Loucy (cell line): ENCODE measurements at regions not wholly inside any gene's neighbourhood (a gene's known extent, or its start where the extent isn't known, plus 50 kb on each side); places are given as distances from the start of the nearest gene placed in this dataset.

Source experiments
- EZH2phosphoT487 ChIP-seq: fragments of 200-600 bp; IDR thresholded peaks from 2 replicates; pipeline ENCODE4 v1.6.1; 2018; ENCODE audit warnings: antibody characterized with exemption, mild to moderate bottlenecking, moderate library complexity, borderline replicate concordance
- TF ChIP-seq, protein P1 (sequence below): fragments of 200-600 bp; sonication (generic); conservative IDR thresholded peaks from 2 replicates; pipeline ENCODE4 v1.5.1; 2014; ENCODE audit warnings: mild to moderate bottlenecking, antibody characterized with exemption, low read length

DNA sequence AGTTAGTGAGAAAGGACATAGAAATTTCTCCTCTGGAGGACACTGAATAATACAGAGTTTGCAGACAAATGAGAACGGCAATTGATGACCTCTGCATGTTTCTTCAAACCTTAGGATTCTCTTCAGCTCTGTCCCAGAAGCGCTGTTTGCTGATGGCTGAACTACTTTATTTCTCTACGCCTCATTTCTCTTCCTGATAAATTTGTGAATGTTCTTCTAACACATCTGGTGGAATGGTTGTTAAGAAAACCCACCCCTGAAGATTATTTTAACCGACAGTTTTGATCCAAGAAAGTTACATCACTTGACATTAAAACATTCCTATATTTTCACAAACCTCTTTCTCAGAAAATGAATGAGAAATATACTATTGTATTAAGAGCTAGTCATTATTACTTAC, 1150.6 kb downstream of the DTWD2 start:
- TF ChIP-seq, protein P1, sequence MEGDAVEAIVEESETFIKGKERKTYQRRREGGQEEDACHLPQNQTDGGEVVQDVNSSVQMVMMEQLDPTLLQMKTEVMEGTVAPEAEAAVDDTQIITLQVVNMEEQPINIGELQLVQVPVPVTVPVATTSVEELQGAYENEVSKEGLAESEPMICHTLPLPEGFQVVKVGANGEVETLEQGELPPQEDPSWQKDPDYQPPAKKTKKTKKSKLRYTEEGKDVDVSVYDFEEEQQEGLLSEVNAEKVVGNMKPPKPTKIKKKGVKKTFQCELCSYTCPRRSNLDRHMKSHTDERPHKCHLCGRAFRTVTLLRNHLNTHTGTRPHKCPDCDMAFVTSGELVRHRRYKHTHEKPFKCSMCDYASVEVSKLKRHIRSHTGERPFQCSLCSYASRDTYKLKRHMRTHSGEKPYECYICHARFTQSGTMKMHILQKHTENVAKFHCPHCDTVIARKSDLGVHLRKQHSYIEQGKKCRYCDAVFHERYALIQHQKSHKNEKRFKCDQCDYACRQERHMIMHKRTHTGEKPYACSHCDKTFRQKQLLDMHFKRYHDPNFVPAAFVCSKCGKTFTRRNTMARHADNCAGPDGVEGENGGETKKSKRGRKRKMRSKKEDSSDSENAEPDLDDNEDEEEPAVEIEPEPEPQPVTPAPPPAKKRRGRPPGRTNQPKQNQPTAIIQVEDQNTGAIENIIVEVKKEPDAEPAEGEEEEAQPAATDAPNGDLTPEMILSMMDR: no peak
- TF ChIP-seq EZH2phosphoT487: no peak
